ENCODE measurements at regions not wholly inside any gene's neighbourhood (a gene's known extent, or its start where the extent isn't known, plus 50 kb on each side); places are given as distances from the start of the nearest gene placed in this dataset.

GRCh38 chr5:174246743-174247142, 201.2 kb downstream of the NSG2 start:
- ChIA-PET CTCF (no interaction called here), POLR2A (no interaction called here)
- Mint-ChIP-seq H3K27ac (no peak overlapping the region), H3K27me3 (peaks cover 6% of the 10 kb centered on the region), H3K4me1 (ENCODE audit: low read depth) (no peaks in the 10 kb centered on the region), H3K9me3 (peaks cover 10% of the 10 kb centered on the region), H3K4me3 (no peak overlapping the region), H3K36me3 (ENCODE audit: low read depth) (no peaks in the 10 kb centered on the region)
- no peak for TF ChIP-seq CTCF (IDR thresholded peaks at IDR 0.05)
- DNase-seq = no peak
- intact Hi-C loops (cut with micrococcal nuclease) = no loop called here
- ATAC-seq = no peak

GRCh38 chr5:174247301-174247700, 201.8 kb downstream of the NSG2 start:
- intact Hi-C loops (cut with micrococcal nuclease) = no loop called here
- TF ChIP-seq CTCF (IDR thresholded peaks at IDR 0.05) = no peak
- DNase-seq (no peak), ATAC-seq (no peak)
- H3K9me3 Mint-ChIP-seq = peaks cover 10% of the 10 kb centered on the region
- H3K27ac Mint-ChIP-seq = no peak overlapping the region
- H3K27me3 Mint-ChIP-seq = peaks cover 6% of the 10 kb centered on the region
- no peaks in the 10 kb centered on the region for H3K4me1 Mint-ChIP-seq (ENCODE audit: low read depth)
- no peaks in the 10 kb centered on the region for H3K36me3 Mint-ChIP-seq (ENCODE audit: low read depth)
- POLR2A ChIA-PET = no interaction called here
- CTCF ChIA-PET = no interaction called here
- H3K4me3 Mint-ChIP-seq = no peak overlapping the region

- Mint-ChIP-seq H3K36me3 (ENCODE audit: low read depth) (no peaks in the 10 kb centered on the region), H3K9me3 (peaks cover 1% of the 10 kb centered on the region), H3K27ac (no peak overlapping the region), H3K4me3 (no peak overlapping the region), H3K4me1 (ENCODE audit: low read depth) (no peaks in the 10 kb centered on the region), H3K27me3 (peaks cover 5% of the 10 kb centered on the region)
- no peak for TF ChIP-seq CTCF (IDR thresholded peaks at IDR 0.05)
- DNase-seq (no peak), ATAC-seq (no peak)
- intact Hi-C loops (cut with micrococcal nuclease) = no loop called here
- CTCF ChIA-PET = no interaction called here
- POLR2A ChIA-PET = interaction anchor here (0.6 kb wide), 1 partner anchor 512 kb away, joined by 4 read pairs; no protein-coding TSS in a partner anchor
Observed at GRCh38 chr5:174251305-174252000, 205.9 kb downstream of the NSG2 start.

- peaks cover 1% of the 10 kb centered on the region for H3K9me3 Mint-ChIP-seq
- H3K27ac Mint-ChIP-seq = no peak overlapping the region
- H3K4me3 Mint-ChIP-seq = no peak overlapping the region
- CTCF ChIA-PET = no interaction called here
- peaks cover 7% of the 10 kb centered on the region for H3K27me3 Mint-ChIP-seq
- no peak for TF ChIP-seq CTCF (IDR thresholded peaks at IDR 0.05)
- H3K36me3 Mint-ChIP-seq (ENCODE audit: low read depth) = no peaks in the 10 kb centered on the region
- ATAC-seq (no peak), DNase-seq (no peak)
- intact Hi-C loops (cut with micrococcal nuclease) = no loop called here
- no peaks in the 10 kb centered on the region for H3K4me1 Mint-ChIP-seq (ENCODE audit: low read depth)
- POLR2A ChIA-PET = no interaction called here
Observed at GRCh38 chr5:174252121-174252520, 206.6 kb downstream of the NSG2 start.

GRCh38 chr5:174259696-174260420, 214.4 kb downstream of the NSG2 start:
- ChIA-PET CTCF (no interaction called here), POLR2A (no interaction called here)

More at GRCh38 chr5:174259696-174260420, 214.4 kb downstream of the NSG2 start:
- H3K36me3 Mint-ChIP-seq (ENCODE audit: low read depth) = no peaks in the 10 kb centered on the region
- H3K27me3 Mint-ChIP-seq = peaks cover 11% of the 10 kb centered on the region
- H3K4me1 Mint-ChIP-seq (ENCODE audit: low read depth) = no peaks in the 10 kb centered on the region
- no peak for ATAC-seq
- no peak for DNase-seq
- intact Hi-C loops (cut with micrococcal nuclease) = no loop called here
- no peaks in the 10 kb centered on the region for H3K9me3 Mint-ChIP-seq
- no peak for TF ChIP-seq CTCF (IDR thresholded peaks at IDR 0.05)
- no peak overlapping the region for H3K4me3 Mint-ChIP-seq
- no peak overlapping the region for H3K27ac Mint-ChIP-seq

Data from activated CD8-positive, alpha-beta T cell treated with anti-CD3 and anti-CD28 coated beads for 36 hours (primary cell).